Mammary epithelial cell (primary cell): ENCODE measurements at regions not wholly inside any gene's neighbourhood (a gene's known extent, or its start where the extent isn't known, plus 50 kb on each side); places are given as distances from the start of the nearest gene placed in this dataset.

Source experiments
- CTCF ChIP-seq, 2 donors: IDR thresholded peaks in 1 of 2; conservative IDR thresholded peaks in 1 of 2; 2 replicates each; pipeline ENCODE4 v1.5.1; 2011 to 2012; ENCODE audit warnings: inconsistent platforms in 2 of 2, low read length in 2 of 2, mild to moderate bottlenecking in 2 of 2, control low read depth in 1 of 2, low read depth in 1 of 2; ENCODE audit not compliant: insufficient read depth in 1 of 2; ENCODE audit errors: extremely low read depth in 1 of 2
- EZH2 ChIP-seq: IDR thresholded peaks from 2 replicates; pipeline ENCODE4 v1.6.1; 2012; ENCODE audit warnings: low read length, inconsistent platforms, borderline replicate concordance

DNA sequence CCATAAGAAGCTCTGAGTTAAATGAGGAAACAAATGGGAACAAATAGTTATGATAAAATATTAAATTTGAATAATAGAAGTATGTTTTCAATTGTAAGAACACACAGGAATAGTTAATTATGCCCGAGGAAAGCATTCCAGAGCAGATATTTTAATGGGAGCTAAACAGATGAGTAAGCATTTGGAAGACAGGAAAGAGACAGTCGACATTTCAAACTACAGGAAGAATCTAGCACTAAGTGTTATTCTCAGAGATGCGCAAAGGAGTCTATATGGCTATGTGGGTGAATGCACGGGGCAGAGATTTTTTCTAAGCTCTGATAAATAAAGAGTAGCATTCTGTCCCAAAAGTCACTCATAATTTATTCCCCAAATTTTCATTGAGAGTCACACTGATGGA is 64.5 kb upstream of the SSTR1 start:
- TF ChIP-seq CTCF (conservative IDR thresholded peaks at IDR 0.05 in 1 of 2, IDR thresholded peaks at IDR 0.05 in 1 of 2; ENCODE audit: extremely low read depth in 1 of 2, insufficient read depth in 1 of 2, low read depth in 1 of 2, low read length in 2 of 2) (no peak), EZH2 (no peak)
